ENCODE measurements at regions not wholly inside any gene's neighbourhood (a gene's known extent, or its start where the extent isn't known, plus 50 kb on each side); places are given as distances from the start of the nearest gene placed in this dataset.

DNA sequence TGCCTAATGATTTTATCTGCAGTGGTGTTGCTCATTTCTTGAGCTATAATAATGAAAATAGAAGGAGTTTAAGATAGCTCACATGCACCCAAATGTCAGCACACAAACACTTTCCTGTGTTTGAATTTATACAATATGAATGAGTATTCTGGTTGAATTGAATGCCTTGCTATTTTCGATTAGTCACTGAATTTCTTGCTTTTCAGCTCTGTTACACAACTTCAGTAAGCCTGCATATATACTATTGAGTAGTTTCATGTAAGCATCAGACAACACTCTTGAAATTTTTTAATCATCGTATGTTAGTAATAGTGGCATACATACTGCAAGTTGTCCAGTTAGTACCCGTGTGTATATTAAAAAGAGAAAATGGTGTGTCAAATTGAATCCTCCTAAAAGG lies 281.5 kb upstream of the GRIA1 start:
- Mint-ChIP-seq H3K4me1 (no peaks in the 10 kb centered on the region), H3K4me3 (no peak overlapping the region), H3K9me3 (no peaks in the 10 kb centered on the region), H3K36me3 (ENCODE audit: low read depth) (no peaks in the 10 kb centered on the region), H3K27ac (no peak overlapping the region), H3K27me3 (ENCODE audit: low read depth) (no peaks in the 10 kb centered on the region)
- TF ChIP-seq CTCF (IDR thresholded peaks at IDR 0.05; ENCODE audit: unreplicated experiment in 3 of 3): no peak

- H3K9me3 Mint-ChIP-seq: no peaks in the 10 kb centered on the region
- H3K4me1 Mint-ChIP-seq: no peaks in the 10 kb centered on the region
- no peaks in the 10 kb centered on the region for H3K36me3 Mint-ChIP-seq (ENCODE audit: low read depth)
- no peaks in the 10 kb centered on the region for H3K27me3 Mint-ChIP-seq (ENCODE audit: low read depth)
- TF ChIP-seq CTCF (IDR thresholded peaks at IDR 0.05; ENCODE audit: unreplicated experiment in 3 of 3): no peak
- no peak overlapping the region for H3K4me3 Mint-ChIP-seq
- H3K27ac Mint-ChIP-seq: no peak overlapping the region
Observed at GRCh38 chr5:153209687-153210086, 280.8 kb upstream of the GRIA1 start.

GRCh38 chr5:153211076-153211475 lies 279.4 kb upstream of the GRIA1 start:
- no peaks in the 10 kb centered on the region for H3K27me3 Mint-ChIP-seq (ENCODE audit: low read depth)
- H3K4me1 Mint-ChIP-seq: no peaks in the 10 kb centered on the region
- H3K9me3 Mint-ChIP-seq: peaks cover 4% of the 10 kb centered on the region
- no peak overlapping the region for H3K27ac Mint-ChIP-seq
- no peaks in the 10 kb centered on the region for H3K36me3 Mint-ChIP-seq (ENCODE audit: low read depth)
- no peak for TF ChIP-seq CTCF (IDR thresholded peaks at IDR 0.05; ENCODE audit: unreplicated experiment in 3 of 3)
- H3K4me3 Mint-ChIP-seq: no peak overlapping the region

GRCh38 chr5:153212471-153212870 lies 278.0 kb upstream of the GRIA1 start:
- H3K4me3 Mint-ChIP-seq: no peak overlapping the region
- H3K4me1 Mint-ChIP-seq: no peaks in the 10 kb centered on the region
- no peak overlapping the region for H3K27ac Mint-ChIP-seq
- H3K36me3 Mint-ChIP-seq (ENCODE audit: low read depth): no peaks in the 10 kb centered on the region
- peaks cover 13% of the 10 kb centered on the region for H3K9me3 Mint-ChIP-seq
- no peak for TF ChIP-seq CTCF (IDR thresholded peaks at IDR 0.05; ENCODE audit: unreplicated experiment in 3 of 3)
- H3K27me3 Mint-ChIP-seq (ENCODE audit: low read depth): no peaks in the 10 kb centered on the region

DNA sequence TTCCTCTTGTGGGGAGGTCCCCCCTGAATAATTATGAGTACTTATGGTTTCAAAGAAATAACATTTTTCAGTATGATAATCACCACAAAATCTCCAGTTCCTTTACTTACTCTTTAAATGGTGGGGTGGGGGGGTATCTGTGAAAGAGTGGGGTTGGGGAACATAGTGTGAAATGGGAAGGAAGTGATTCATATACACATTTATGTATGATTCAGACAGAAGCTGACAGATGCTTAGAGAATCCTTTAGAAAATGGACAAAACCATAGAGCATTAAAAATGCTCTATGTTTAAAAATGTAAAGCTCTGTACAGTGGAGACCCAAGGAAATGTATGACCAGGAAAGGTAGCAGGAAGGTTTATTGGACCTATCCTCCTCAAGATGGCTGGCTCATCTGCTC lies 267.5 kb upstream of the GRIA1 start:
- no peak for TF ChIP-seq CTCF (IDR thresholded peaks at IDR 0.05; ENCODE audit: unreplicated experiment in 3 of 3)
- no peak overlapping the region for H3K27ac Mint-ChIP-seq
- H3K27me3 Mint-ChIP-seq (ENCODE audit: low read depth): no peaks in the 10 kb centered on the region
- no peaks in the 10 kb centered on the region for H3K36me3 Mint-ChIP-seq (ENCODE audit: low read depth)
- H3K4me3 Mint-ChIP-seq: no peak overlapping the region
- H3K9me3 Mint-ChIP-seq: peaks cover 11% of the 10 kb centered on the region
- no peaks in the 10 kb centered on the region for H3K4me1 Mint-ChIP-seq

GRCh38 chr5:153223376-153223775 lies 267.1 kb upstream of the GRIA1 start:
- Mint-ChIP-seq H3K4me1 (no peaks in the 10 kb centered on the region), H3K36me3 (ENCODE audit: low read depth) (no peaks in the 10 kb centered on the region), H3K27ac (no peak overlapping the region), H3K4me3 (no peak overlapping the region), H3K27me3 (ENCODE audit: low read depth) (no peaks in the 10 kb centered on the region), H3K9me3 (peaks cover 9% of the 10 kb centered on the region)
- TF ChIP-seq CTCF (IDR thresholded peaks at IDR 0.05; ENCODE audit: unreplicated experiment in 3 of 3): no peak

All from nephron (organoid).